ENCODE measurements at regions not wholly inside any gene's neighbourhood (a gene's known extent, or its start where the extent isn't known, plus 50 kb on each side); places are given as distances from the start of the nearest gene placed in this dataset.

- TF ChIP-seq CTCF (conservative IDR thresholded peaks at IDR 0.05 in 1 of 2, IDR thresholded peaks at IDR 0.05 in 1 of 2; ENCODE audit: low read depth in 1 of 2, low read length in 2 of 2) (no peak), EZH2 (IDR thresholded peaks at IDR 0.05; ENCODE audit: low read length, missing control alignments) (no peak)
- no peaks in the 10 kb centered on the region for H3K9me3 ChIP-seq (ENCODE audit: control insufficient read depth, insufficient read depth, low read depth, low read length)
Measured at GRCh38 chr14:39731912-39732311, 299.7 kb upstream of the FBXO33 start.

GRCh38 chr14:39726563-39726962, 294.3 kb upstream of the FBXO33 start:
- H3K4me3 ChIP-seq (replicated peaks in 1 of 4; ENCODE audit: control extremely low read depth in 1 of 4, insufficient read depth in 1 of 4, low read depth in 3 of 4, low read length in 4 of 4): no peak overlapping the region
- no peaks in the 10 kb centered on the region for H3K27me3 ChIP-seq (ENCODE audit: control insufficient read depth, insufficient read depth, low read length)
- TF ChIP-seq EZH2 (IDR thresholded peaks at IDR 0.05; ENCODE audit: low read length, missing control alignments): no peak

More at GRCh38 chr14:39731912-39732311, 299.7 kb upstream of the FBXO33 start:
- Histone ChIP-seq H4K20me1 (ENCODE audit: control insufficient read depth, extremely low read depth, insufficient read depth, low read length) (no peaks in the 10 kb centered on the region), H3K36me3 (ENCODE audit: control insufficient read depth, insufficient read depth, low read length) (no peaks in the 10 kb centered on the region), H3K4me3 (replicated peaks in 1 of 4; ENCODE audit: control extremely low read depth in 1 of 4, insufficient read depth in 1 of 4, low read depth in 3 of 4, low read length in 4 of 4) (no peak overlapping the region), H3K4me1 (ENCODE audit: control insufficient read depth, extremely low read depth, insufficient read depth, low read length) (no peaks in the 10 kb centered on the region), H3K9ac (ENCODE audit: insufficient read depth, low read length) (no peak overlapping the region), H3K27me3 (ENCODE audit: control insufficient read depth, insufficient read depth, low read length) (no peaks in the 10 kb centered on the region), H3K79me2 (ENCODE audit: control insufficient read depth, insufficient read depth, low read length) (no peaks in the 10 kb centered on the region), H3K27ac (ENCODE audit: insufficient read depth, low read length) (no peak overlapping the region), H2AFZ (ENCODE audit: low read length) (no peak overlapping the region), H3K4me2 (ENCODE audit: extremely low read depth, insufficient read depth, low read length) (no peak overlapping the region)
- DNase-seq (ENCODE audit: low read depth in 2 of 2): no peak

GRCh38 chr14:39722547-39723273, 290.5 kb upstream of the FBXO33 start:
- H3K4me1 ChIP-seq (ENCODE audit: control insufficient read depth, extremely low read depth, insufficient read depth, low read length): no peaks in the 10 kb centered on the region
- no peak overlapping the region for H3K4me2 ChIP-seq (ENCODE audit: extremely low read depth, insufficient read depth, low read length)
- no peak for DNase-seq (ENCODE audit: low read depth in 2 of 2)
- no peaks in the 10 kb centered on the region for H3K9me3 ChIP-seq (ENCODE audit: control insufficient read depth, insufficient read depth, low read depth, low read length)
- H3K27me3 ChIP-seq (ENCODE audit: control insufficient read depth, insufficient read depth, low read length): no peaks in the 10 kb centered on the region
- H2AFZ ChIP-seq (ENCODE audit: low read length): no peak overlapping the region
- H3K79me2 ChIP-seq (ENCODE audit: control insufficient read depth, insufficient read depth, low read length): no peaks in the 10 kb centered on the region
- H3K9ac ChIP-seq (ENCODE audit: insufficient read depth, low read length): no peak overlapping the region
- H3K36me3 ChIP-seq (ENCODE audit: control insufficient read depth, insufficient read depth, low read length): no peaks in the 10 kb centered on the region
- H3K4me3 ChIP-seq (replicated peaks in 1 of 4; ENCODE audit: control extremely low read depth in 1 of 4, insufficient read depth in 1 of 4, low read depth in 3 of 4, low read length in 4 of 4): no peak overlapping the region
- H3K27ac ChIP-seq (ENCODE audit: insufficient read depth, low read length): no peak overlapping the region
- no peak for TF ChIP-seq CTCF (conservative IDR thresholded peaks at IDR 0.05 in 1 of 2, IDR thresholded peaks at IDR 0.05 in 1 of 2; ENCODE audit: low read depth in 1 of 2, low read length in 2 of 2)
- no peak for TF ChIP-seq EZH2 (IDR thresholded peaks at IDR 0.05; ENCODE audit: low read length, missing control alignments)
- no peaks in the 10 kb centered on the region for H4K20me1 ChIP-seq (ENCODE audit: control insufficient read depth, extremely low read depth, insufficient read depth, low read length)

More at GRCh38 chr14:39726563-39726962, 294.3 kb upstream of the FBXO33 start:
- no peak for DNase-seq (ENCODE audit: low read depth in 2 of 2)
- Histone ChIP-seq H3K9ac (ENCODE audit: insufficient read depth, low read length) (no peak overlapping the region), H2AFZ (ENCODE audit: low read length) (no peak overlapping the region), H3K36me3 (ENCODE audit: control insufficient read depth, insufficient read depth, low read length) (no peaks in the 10 kb centered on the region), H3K79me2 (ENCODE audit: control insufficient read depth, insufficient read depth, low read length) (no peaks in the 10 kb centered on the region), H3K9me3 (ENCODE audit: control insufficient read depth, insufficient read depth, low read depth, low read length) (no peaks in the 10 kb centered on the region), H3K4me2 (ENCODE audit: extremely low read depth, insufficient read depth, low read length) (no peak overlapping the region), H4K20me1 (ENCODE audit: control insufficient read depth, extremely low read depth, insufficient read depth, low read length) (no peaks in the 10 kb centered on the region), H3K27ac (ENCODE audit: insufficient read depth, low read length) (no peak overlapping the region), H3K4me1 (ENCODE audit: control insufficient read depth, extremely low read depth, insufficient read depth, low read length) (no peaks in the 10 kb centered on the region)

Measured in fibroblast of lung (primary cell).